ENCODE measurements at regions not wholly inside any gene's neighbourhood (a gene's known extent, or its start where the extent isn't known, plus 50 kb on each side); places are given as distances from the start of the nearest gene placed in this dataset. TPM values are rescaled to one million over a fixed set of nuclear protein-coding genes. Genes with fewer than 3 reads are reported as not detected.

DNA sequence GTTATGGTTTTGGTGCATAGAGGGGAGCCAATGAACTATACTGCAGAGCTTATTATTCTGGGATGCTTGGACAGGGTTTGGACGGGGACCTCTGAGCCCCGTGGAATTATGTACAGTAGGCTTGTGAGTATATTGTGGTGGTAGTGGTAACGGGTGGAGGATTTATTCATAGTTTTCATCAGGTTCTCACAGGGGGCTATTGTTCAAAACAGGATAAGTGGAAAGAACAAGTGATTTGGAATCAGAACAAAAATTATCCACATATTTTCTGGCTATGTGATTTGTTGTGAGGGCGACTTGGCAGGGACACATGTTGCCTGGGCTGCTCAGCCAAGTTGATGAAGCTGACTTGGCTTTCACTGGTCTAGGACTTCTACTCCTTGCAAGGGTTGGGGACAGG lies 64.6 kb upstream of the ELOVL5 start:
- DNase-seq (ENCODE audit: low spot score), result no peak

DNA sequence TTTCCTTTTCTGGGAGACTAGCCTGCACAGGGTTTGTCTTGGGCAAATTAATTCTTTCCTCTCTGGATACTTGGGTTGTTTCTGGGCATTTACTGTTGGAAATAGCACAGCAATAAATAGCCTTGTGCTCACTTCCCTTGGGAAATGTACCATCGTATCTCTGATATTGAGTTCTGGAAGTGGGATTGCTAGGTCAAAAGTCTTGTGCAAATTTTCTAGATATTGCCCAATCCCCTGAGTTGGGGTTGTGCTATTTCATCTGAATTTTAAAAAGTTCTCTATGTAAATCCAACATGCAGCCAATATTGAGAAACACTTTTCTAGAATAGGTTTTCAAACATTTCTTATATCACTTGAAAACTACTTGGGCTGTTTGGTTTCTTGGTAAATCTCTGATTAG lies 64.0 kb upstream of the ELOVL5 start:
- no peak for DNase-seq (ENCODE audit: low spot score)

DNA sequence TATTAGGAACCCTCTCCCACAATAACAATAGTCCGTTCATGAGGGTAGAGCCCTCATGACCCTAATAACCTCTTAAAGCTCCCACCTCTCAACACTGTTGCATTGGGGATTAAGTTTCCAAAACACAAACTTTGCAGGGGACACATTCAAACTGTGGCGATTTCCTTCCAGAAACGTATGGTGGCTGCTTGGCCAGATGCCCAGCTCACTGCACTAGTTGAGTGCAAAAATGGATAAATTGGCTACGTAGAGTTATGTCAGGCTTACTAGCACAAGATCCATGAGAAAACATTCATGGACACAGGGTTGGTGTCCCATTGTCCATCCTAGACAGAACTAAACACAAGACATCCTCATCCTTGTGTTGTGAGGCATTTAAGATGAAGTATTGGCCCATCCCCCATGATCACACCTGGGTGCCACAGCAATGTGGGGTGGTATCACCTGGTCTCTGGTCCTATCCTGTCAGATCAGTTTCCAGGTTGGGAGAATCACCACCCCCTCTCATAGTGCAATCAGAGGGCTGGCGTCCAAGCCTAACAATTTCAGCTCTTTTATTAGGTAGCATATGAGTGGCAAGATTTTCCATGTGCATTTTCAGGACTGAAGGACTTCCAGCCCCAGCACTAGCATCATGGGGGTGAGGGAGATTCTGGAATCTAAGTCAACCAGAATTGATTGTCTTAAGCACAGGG lies 63.4 kb upstream of the ELOVL5 start:
- no peak for DNase-seq (ENCODE audit: low spot score)

DNA sequence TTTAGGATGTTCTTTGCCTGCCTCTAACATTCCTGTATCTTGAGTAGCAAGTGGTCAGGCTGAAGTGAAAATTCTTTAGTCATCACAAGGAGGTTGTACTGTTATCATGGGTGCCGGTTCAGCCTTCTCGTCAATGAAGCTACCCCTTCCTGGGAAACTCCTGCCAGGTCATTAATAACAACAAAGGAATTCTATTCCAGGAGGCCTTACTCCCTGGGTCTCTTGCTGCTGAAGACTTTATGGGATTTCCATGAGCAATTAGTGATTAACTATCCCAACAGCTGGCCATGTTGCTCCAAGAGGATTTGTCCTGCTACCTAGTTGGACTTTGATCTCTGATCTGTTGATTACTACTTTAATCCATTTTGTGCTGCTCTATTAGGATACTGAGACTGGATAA lies 62.7 kb upstream of the ELOVL5 start:
- peak; percentile 11 for DNase-seq (ENCODE audit: low spot score)

DNA sequence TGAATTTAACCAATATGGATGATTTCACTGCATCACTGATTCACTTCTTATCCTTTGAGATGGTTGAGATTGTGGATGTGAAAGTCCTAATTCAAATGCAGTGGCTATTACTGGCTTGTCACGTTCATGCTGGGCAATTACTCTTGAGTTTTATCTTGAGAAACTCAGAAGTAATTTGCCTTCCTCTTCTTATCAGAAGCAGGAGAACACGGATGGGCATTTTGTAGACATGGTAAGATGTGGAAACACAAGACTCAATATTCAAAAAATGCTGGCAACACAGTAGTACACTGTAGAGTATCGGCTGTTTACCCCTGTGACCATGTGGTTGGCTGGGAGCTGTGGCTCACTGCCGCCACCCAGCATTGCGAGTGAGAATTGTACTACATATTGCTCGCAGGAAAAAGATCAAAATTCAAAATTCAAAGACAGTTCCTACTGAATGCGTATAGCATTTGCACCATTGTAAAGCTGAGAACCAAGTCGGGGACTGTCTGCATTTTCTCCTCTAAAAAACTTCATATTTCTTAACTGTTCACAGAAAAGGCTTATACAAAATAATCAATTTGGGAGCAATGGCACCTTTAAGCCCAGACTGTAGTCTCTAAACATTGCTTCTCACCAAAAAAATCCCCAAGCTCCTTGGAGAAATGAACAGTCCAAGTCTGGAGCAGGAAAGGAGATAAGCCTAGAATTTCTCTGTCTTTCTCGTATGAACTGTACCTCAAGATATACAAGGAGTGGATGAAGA lies 61.9 kb upstream of the ELOVL5 start:
- peak; percentile 33 for DNase-seq (ENCODE audit: low spot score)

DNA sequence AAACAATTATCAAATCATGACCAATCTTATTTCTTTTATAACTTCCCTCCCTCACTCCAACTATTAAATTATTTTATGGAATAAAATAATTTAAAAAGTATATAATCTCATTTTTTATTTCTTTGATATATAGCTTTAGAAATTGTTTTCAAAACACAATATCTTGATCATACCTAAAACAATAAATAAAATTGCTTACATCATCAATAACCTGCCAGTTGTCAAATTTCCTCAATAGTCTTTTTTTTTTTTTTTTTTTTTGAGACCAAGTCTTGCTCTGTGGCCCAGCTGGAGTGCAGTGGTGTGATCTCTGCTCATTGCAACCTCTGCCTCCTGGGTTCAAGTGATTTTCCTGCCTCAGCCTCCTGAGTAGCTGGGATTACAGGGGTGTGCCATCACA lies 60.1 kb upstream of the ELOVL5 start:
- no peak for DNase-seq (ENCODE audit: low spot score)

DNA sequence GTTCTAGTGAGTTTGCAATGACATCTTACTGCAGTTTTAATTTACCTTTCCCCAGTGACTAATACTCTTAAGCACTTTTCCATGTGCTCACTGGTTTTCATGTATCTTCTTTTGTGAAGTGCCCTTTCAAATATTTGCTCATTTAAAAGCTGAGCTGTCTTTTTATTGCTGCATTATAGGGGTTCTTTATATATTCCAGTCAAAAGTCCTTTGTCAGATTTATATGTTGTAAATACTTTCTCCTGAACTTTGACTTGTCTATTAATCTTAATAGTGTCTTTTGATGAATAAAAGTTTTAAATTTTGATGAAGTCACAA lies 50.2 kb upstream of the ELOVL5 start:
- DNase-seq (ENCODE audit: low spot score), result no peak

DNA sequence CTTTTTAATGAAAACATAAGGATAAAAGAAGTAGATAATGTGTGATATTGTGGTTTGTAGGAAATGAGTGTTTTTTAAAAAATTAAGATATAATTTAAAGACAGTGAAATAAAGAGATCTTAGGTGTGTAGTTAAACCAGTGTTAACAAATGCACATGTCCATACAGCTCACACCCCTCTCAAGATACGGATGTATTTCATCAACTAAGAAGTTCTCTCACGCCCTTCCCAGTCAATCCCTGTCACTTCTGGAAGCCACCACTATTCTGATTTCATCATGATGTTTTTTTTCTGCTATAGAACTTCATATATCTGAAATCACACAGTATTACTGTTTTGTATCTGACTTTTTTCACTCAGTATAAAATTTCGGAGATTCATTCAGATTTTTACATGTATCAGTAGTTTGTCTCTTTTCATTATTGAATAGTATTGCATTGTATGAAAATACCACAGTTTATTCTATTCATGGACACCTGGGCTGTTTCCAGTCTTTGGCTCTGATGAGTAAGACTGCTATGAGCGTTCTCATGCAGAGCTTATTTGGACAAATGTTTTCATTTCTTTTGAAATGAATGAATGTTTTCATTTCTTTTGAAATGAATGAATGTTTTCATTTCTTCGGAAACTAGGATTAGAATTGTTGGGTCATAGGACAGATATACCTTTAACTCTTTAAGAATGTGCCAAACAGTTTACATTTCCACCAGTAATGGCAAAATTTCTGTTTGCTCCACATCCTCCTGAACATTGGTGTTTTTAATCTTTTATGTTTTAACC lies 49.7 kb upstream of the ELOVL5 start:
- DNase-seq (ENCODE audit: low spot score), result no peak

Small RNAs in the stretch of these regions (small RNA-seq; reads per million reads assigned to genes)
- not detected for gene NANOGP3

All from HT-29 (cell line).